GM19452 (cell line): ENCODE measurements at regions not wholly inside any gene's neighbourhood (a gene's known extent, or its start where the extent isn't known, plus 50 kb on each side); places are given as distances from the start of the nearest gene placed in this dataset.
"Not testable (repeated sequence)": the region's sequence is repeated elsewhere in the genome, so short reads cannot be mapped to it uniquely, and the experiment has no call there.

Experiments used
- ATAC-seq: cut with Tn5 transposase; IDR thresholded peaks from one replicate; pipeline ENCODE4 v1.9.1; 2021; ENCODE audit not compliant: unreplicated experiment

DNA sequence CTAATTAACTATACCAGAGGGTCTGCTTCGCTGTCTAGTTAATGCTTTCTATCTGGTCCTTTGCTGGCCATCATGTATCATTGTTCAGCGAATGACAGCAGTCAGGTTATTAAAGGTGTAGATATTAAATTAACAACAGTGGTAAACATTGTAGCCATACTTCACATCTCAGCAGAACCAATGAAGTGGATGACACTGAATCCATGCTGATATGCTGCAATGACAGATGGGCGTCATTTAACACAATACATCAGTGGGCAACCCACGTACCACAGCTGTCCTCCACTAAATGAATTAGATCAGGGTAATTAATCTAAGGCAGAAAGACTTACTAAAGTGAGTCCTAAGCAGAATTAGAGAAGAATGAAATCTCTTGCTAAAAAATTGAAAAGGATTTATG is 767.2 kb downstream of the NXPH1 start:
- ATAC-seq, result no peak

DNA sequence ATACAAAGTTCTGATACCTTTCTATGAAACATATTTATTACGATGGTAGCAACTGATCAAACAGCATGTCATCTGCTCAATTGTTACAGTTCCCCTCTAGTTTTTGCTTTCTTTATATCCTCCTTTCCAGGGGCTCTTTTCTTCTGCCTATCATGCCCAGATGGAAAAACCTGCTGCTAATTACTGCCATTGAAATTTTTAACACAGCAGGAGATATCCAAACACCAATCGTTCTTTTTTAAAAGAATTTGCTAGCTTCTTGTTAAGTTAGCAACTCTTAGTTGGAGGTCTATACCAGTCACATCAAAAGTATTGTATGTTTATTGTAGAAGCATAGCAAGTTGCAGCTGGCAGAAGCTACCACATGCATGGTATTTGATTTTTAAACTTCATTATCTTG is 768.5 kb downstream of the NXPH1 start:
- ATAC-seq, result no peak

DNA sequence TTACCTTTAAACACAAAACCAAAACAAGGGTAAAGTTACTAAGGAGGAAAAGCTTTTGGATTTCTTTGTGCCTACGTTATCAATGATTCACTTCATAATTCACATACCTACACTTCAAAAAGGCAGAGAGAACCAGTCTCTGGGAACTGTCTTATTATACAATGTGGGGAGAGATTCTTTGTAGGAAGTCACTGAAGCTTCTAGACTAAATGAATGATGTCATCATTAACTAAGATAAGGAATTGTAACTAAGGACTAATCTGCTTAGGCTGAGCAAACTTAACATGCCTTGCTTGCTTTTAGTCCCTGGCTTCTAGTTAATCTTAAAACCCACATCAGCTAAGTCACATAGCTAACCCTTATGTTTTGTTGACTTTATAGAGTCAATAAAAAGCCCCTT is 771.2 kb downstream of the NXPH1 start:
- no peak for ATAC-seq

DNA sequence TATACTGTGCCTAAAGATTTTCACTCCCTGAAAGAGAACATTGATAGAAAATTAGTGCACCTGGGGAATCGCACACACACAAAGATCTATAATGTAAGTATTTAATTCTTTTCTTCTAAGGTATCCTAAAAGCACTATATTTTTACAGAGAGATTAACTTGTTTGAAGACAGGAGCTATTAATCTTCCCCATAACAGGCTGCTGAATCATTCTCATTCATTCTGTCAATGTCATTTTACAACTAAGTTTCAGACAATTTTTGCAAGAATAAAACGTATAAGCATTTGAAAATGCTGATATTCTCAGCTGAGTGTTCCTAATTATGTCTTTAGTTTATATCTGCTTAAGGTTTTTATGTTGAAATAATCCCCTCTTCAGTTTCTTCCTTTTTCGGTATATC is 776.7 kb downstream of the NXPH1 start:
- no peak for ATAC-seq

DNA sequence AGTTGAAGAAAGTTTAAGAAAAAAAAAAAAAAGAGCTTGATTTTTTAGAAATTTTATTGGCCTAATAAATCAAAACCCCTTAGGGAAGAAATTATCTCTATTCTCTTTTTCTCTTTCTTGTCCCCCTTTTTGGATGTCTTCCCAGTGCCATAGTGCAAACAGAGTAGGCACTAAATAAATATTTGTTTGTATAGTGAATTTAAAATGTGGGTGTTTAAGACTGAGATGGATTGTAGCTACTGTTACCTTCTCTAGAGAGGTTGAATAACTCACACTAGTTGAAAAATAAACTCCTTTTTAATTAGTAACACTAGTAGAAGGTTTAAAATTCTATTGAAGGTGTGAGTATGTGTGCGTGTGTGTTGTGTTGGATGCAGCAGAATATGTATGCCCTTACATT is 783.8 kb downstream of the NXPH1 start:
- no peak for ATAC-seq

DNA sequence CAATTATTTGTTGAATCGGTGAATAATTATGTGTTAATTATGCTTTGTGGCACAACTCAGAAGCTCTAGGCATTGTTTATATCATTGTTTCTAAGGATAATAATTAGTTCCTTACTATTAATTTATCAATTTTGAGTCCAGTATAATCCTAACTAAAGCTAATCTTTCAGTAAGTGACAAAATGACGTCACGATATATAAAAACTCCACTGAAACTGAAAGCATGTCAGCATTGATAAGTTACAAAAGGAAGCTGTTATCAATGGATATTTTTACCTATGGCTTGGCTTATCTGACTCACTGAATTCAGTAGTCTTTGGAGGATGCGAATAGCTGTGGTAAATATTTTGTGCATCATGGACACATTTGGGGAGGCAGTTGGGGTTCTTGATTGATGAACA is 793.1 kb downstream of the NXPH1 start:
- ATAC-seq, result no peak

DNA sequence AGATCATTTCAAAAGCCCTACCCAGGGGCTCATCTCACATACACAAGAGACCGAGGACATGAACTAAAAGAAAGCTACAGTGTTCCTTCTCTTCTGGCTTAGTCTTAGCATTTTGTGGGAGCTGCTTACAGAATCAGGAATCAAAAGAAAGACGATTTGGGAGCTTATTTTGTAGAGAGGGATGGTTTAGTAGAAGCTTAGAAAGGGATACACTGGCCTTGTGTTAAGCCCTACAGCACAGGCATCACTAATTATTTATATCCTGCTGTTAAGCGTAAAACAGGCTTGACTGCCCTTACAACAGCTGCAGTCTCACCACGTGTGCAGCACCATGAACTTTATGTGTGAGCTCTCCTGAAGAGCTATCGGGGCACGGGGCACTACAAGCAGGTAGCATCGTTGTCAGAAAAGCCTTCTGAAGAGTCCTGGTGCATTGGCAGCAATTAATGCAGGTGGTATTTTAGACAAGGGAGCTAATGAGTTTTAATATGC is 798.3 kb downstream of the NXPH1 start:
- no peak for ATAC-seq

DNA sequence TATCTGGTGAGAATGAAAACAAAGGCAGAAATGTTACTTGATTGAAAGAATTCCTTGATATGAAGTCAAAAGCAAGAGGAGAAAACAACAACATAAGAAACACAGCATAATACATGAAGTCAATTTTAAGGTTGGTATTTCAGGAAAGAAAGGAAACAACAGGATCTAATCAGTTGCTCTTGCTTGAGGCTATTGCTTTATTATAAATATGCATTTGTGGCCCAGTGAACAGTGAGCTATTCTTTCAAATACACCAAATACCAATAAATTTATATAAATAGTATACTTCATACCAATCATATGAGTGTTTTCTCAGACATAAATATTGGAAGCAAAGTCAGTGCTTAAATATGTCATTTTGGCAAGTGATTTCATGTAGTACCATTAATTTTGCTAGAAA is 806.6 kb downstream of the NXPH1 start:
- ATAC-seq, result no peak

DNA sequence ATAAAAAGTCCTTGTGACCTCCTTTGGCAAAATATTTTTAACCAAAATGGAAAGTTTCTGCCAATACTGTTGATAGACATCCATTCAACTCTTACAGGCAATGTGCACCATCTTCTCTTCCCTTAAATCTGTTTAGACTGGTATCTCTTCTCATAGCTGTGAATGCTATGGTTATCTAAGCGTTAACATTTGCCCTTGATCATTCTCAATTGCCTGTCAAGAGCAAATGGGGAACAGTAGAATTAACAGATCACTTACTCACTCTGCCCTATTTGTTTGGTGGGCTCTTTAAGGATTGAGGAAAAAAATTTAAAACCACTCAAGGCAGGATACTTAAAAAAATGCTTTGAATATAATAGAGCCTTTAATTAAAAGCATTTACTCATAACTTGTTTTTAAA is 808.4 kb downstream of the NXPH1 start:
- no peak for ATAC-seq

DNA sequence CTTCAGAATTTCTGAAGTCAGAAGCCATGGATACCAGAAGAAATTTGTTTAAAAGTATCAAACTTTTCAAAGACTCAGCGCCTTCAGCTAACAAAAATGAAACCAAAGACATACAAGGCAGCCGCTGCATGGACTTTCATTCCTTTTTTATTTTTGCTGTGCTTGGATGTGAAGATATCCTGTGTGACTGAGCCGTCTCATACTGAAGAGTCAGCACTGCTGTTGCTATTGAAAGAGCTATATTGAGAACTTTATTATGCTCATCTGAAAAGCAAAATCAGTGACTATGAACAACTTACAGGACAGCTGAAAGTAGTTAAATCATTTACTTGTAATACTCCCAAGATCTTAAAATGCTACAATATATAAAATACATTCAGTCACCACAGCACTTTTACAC is 809.2 kb downstream of the NXPH1 start:
- ATAC-seq, result no peak

DNA sequence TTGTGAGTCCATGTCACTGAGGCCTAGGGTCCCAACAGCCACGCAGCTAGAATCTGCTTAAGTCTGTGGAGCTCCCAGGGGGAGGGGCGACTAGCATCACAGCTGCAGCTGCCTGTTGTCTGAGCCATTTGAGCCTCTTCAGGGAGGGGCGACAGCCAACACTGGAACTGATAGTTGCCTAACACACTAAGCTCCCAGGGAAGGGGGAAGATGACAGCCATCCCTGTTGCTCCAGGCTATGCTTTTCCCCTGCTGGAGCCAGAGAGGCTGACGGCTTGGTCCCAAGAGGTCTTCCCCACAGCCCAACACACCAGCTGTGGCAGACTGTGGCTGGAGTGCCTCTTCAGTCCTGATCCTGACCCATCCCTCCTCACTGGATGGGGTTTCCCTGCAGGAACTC is 817.5 kb downstream of the NXPH1 start:
- no peak for ATAC-seq

DNA sequence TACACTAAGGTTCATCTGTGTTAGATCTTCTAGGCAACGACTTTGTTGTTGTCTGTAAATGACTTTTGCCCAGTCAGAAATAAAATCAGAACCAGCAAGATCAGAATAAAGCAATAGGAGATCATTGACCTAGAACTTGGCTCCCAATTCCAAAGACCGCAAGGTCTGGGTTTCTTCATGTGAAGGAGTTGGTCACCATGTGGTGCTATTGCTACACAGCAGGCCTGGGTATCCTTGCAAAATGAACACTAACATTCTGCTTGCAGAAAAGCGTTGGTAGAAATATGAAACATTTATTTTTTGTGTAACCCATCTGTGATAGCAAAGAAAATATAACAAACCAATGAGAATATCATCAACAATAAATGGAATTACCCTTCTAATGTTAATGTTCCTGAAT is 831.0 kb downstream of the NXPH1 start:
- no peak for ATAC-seq

DNA sequence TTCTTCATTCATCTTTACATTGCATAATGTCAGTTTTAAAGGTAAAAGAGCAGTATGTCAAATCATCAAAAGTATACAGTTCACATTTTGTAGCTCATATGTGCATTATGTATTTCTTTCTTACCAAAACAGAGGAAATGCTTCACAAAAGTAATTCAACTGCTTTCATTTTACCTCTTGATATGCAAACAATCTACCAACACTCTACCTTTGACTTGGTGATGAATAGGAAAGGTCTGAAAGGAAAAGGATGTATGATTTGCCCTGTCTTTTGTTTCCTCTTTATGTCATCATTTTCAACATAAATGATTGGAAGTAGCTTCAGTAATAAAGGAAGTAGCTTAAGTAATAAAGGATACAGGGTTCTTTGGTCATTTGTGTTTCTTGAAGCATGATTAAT is 846.7 kb downstream of the NXPH1 start:
- no peak for ATAC-seq

DNA sequence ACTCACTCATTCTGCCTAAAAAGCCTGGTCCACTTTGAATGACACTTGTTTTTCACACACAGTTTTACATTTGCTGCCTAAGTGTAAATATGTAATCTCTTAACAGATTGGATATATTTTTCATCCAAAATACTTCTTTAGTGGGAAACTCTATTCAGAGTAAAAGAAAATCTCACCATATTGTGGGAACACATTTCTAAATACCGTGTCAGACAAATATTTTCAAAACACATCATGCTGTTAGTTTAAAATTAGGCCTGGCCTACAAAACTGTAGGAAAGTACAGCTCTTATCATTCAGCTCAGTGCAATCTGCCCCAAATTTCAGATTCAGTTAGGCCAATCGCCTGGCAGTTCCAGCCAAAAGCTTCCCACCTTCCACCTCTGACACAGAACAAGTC is 849.8 kb downstream of the NXPH1 start:
- no peak for ATAC-seq

DNA sequence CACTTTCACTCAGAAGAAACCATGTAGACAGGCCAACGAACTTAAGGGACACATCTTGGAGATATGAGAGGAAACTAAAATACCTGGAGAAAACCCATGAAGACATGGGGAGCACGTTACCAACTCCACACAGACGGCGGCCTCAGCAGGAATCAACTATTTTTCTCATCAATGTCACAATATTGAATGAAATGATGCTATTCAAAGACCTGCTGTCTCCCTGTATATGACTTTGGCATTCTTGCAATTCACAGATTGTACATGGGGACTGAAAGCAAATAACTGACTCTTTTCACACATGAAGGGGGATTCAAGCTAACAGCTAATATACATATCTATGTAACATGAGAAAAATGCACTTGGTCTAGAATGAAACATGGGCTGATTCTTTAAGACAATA is 869.0 kb downstream of the NXPH1 start:
- ATAC-seq, result no peak

DNA sequence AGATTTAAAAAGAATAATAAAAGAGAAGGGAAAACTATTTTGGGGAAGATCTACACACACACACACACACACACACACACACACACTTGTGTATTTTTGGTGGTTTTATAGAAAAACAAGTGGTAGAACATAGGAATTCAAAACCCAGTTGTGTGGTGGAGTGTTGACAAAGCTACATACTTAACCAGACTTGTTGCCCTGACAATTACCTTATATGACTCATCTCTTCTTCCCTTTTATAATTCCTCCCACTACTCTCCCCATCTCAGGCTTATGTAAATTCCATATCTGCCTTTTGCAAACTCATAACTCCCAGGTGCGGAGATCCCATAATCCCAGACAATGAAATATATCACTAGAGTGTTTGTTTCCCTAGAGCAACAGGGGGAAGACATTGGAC is 873.7 kb downstream of the NXPH1 start:
- ATAC-seq, result no peak

DNA sequence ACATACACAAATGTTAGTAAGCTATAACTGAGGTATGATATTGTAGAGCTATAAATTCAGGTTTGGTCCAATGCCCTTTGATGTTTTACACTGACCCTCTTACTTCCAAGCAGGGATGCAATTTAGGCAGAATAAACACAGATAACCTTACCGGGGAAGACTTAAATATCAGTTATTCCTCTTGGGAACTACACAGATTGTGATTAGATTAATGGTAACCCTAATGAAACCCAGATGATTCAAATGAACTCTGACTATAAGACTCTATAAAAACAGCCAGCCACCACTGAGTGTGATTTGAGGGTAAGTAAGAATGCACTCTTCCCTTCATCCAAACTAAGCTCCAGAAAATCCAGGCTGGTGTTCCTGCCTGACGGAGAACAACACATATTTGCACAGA is 891.1 kb downstream of the NXPH1 start:
- ATAC-seq, result no peak

DNA sequence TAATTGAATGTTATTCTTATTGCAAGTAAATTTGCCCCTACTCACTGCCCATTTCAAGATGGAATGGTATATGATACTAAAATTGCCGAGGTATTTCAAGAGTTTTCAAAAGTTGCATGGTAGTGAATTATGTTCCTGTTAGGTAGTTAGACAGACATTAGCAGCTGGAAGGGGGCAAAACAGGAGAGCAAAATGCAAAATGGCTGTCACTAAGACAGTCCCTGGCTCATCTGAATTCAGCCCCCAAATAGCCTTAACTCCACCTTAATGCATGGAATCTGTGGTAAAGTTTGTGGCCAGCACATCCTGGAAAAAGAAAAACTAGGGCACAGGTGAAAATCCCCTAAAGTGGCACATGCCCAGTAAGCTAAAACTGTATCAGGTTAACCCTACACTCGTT is 894.9 kb downstream of the NXPH1 start:
- no peak for ATAC-seq

DNA sequence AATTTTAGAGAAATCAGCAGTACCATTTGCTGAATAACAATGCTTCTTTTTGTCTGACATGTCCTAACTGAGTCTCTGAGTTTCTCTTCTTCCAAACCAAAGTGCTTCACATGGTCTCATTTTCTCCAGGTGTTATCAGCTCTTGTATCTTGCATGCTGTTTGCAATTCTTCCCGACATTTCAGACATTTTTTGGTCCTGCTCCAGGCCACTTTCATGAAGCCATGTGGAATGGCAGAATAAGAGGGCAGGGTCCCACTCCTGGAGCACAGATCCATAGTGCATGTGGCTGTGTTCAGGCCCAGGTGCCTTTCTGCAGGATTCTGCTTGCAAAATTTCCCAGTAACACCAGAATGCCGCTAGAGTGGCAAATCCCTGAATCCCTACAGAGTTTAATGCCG is 916.2 kb downstream of the NXPH1 start:
- no peak for ATAC-seq

DNA sequence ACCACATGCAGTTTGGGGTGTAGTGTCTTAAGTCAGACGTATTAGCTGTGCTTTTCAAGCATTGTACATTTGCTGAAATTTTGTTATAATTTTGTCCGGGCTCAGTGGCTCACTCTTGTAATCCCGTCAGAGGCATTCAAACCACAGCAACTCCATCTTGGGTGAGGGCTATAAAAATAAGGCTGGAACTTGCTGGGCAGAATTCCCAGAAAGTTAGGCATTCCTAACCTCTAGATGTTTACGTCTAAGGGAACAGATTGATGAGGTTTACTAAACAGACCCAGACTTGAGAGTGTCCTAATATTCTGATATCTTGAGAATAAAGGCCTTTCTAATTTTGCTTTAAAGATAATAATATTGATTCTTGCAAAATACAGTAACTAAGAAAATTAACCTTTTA is 957.8 kb downstream of the NXPH1 start:
- ATAC-seq, result no peak

DNA sequence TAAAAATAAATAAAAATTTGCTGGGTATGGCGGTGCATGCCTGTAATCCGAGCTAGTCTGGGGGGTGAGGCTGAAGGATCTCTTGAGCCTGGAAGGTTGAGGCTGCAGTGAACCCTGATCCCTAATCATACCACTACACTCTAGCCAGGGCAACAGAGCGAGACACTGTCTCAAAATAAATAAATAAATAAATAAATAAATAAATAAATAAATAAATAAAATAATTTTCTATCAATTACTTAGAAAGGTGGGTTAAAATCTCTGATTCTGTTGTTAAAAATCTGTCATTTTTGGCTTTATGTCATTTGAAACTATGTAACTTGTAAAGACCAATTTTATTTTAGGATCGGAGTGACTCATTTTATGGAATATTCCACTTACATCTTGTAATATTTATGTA is 958.6 kb downstream of the NXPH1 start:
- ATAC-seq, result no peak

DNA sequence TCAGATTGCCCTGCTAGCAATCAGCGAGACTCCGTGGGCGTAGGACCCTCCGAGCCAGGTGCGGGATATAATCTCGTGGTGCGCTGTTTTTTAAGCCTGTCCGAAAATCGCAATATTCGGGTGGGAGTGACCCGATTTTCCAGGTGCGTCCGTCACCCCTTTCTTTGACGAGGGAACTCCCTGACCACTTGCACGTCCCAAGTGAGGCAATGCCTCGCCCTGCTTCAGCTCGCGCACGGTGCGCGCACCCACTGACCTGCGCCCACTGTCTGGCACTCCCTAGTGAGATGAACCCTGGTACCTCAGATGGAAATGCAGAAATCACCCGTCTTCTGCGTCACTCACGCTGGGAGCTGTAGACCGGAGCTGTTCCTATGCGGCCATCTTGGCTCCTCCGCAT is 971.0 kb downstream of the NXPH1 start:
- ATAC-seq, result not testable (repeated sequence)

DNA sequence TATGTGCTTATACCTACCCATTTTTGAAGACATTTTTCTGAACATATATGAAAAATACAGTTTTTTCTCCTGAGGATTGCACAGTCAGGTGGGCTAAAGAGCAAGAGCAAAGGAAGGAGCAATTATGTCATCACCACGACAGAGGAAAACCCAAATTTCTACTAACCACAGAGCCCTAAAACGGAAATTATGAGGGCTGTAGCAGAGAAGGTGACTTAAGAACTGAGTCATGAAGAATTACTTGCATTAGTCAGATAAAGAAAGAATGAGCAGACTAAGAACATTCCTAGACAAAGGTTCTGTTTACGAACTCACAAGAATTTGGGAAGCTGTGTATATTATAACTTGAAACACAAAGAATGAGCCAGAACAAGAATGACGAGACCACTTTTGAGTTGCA is 974.4 kb downstream of the NXPH1 start:
- ATAC-seq, result no peak

DNA sequence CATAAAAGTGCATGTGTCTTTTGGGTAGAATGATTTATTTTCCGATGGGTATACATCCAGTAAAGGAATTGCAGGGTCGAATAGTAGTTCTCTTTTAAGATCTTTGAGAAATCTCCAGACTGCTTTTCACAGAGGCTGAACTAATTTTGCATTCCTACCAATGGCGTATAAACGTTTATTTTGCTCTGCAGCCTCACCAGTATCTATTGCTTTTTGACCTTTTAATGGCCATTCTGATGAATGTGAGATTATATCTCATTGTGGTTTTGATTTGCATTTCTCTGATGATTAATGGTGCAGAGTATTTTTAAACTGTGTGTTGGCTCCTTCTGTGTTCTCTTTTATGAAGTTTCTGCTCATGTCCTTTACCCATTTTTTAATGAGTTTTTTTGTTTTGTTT is 1020.1 kb downstream of the NXPH1 start:
- ATAC-seq, result no peak
